GM12873 (cell line): ENCODE measurements at regions not wholly inside any gene's neighbourhood (a gene's known extent, or its start where the extent isn't known, plus 50 kb on each side); places are given as distances from the start of the nearest gene placed in this dataset.

Experiments used
- TF ChIP-seq, protein P1 (sequence below): IDR thresholded peaks from 2 replicates; pipeline ENCODE4 v1.5.1; 2012; ENCODE audit warnings: low read depth, mild to moderate bottlenecking, moderate library complexity, low read length, control low read depth; ENCODE audit not compliant: insufficient read depth; ENCODE audit errors: missing control alignments

DNA sequence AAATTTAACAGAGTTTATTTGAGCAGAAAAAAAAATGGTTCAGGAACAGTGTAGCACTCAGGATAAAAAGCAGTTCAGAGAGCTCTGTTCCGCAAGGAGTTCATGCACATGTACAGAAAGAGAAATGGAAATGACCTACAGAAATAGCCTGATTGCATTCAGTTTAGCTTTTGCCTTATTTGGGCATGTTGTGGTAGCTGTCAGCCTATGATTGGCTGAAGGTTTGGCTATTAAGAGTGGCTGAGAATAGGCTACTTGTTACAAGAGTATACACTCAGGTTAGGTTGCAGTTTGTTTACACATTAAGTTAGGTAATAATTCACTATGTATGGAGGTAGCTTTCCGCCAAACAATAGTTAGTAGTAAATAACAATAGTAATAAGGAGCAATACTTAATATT lies 511.0 kb upstream of the TMPRSS15 start:
- TF ChIP-seq, protein P1, sequence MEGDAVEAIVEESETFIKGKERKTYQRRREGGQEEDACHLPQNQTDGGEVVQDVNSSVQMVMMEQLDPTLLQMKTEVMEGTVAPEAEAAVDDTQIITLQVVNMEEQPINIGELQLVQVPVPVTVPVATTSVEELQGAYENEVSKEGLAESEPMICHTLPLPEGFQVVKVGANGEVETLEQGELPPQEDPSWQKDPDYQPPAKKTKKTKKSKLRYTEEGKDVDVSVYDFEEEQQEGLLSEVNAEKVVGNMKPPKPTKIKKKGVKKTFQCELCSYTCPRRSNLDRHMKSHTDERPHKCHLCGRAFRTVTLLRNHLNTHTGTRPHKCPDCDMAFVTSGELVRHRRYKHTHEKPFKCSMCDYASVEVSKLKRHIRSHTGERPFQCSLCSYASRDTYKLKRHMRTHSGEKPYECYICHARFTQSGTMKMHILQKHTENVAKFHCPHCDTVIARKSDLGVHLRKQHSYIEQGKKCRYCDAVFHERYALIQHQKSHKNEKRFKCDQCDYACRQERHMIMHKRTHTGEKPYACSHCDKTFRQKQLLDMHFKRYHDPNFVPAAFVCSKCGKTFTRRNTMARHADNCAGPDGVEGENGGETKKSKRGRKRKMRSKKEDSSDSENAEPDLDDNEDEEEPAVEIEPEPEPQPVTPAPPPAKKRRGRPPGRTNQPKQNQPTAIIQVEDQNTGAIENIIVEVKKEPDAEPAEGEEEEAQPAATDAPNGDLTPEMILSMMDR, result no peak

DNA sequence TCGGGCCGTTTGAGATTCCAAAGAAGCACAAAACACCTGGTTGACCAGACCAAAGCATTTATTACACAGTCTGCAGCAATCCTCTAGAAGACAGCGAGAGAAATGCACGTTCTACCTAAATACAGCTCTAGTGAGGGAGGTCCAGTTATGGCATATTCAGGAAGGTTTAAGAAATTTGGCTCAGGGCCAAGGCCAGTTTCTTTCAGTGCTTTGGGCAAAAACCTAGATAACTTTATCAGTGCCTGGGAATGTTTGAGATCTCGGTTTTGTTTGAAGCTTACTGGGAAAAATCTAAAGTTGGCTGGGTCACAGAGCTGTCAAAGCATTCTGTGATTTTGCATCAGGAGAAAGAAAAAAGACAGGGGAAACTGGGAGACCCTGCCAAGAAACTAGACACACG lies 514.0 kb upstream of the TMPRSS15 start:
- TF ChIP-seq, protein P1, result no peak

DNA sequence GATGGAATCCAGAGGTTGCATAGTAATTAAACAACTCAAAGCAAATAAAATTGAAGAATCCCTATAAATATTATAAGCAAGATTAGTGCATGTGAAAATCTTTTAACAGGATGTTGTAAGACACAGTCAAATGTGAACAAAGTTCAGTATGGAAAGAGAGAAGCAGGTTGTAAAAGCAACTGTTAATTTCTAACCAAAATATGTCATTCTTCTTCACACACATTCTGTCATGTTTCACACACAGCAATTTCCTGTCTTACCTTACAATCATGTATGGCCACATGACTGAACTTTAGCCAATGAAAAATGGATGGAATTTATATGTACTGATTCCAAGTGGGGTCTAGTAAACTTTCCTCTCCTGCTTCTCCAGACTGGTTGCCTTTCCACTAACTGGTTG lies 527.7 kb upstream of the TMPRSS15 start:
- TF ChIP-seq, protein P1, result no peak

DNA sequence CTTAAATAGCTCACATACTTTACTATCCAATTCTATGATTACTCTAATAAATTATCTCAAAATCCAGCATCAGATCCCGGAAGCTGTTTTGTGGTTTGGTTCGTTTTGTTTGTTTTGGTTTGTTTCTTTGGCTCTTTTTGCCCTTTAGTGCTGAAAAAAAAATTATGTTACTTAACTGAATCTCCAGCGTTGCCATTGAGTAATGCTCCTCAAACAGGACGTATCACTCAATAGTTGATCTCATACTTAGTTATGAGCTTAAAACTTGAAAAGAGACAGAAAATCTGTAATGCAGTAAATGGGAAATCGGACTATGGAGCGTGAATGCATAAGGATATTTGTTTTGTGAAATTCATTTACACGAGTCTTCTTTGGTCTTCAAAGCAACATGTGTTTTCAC lies 533.8 kb upstream of the TMPRSS15 start:
- TF ChIP-seq, protein P1, result no peak

DNA sequence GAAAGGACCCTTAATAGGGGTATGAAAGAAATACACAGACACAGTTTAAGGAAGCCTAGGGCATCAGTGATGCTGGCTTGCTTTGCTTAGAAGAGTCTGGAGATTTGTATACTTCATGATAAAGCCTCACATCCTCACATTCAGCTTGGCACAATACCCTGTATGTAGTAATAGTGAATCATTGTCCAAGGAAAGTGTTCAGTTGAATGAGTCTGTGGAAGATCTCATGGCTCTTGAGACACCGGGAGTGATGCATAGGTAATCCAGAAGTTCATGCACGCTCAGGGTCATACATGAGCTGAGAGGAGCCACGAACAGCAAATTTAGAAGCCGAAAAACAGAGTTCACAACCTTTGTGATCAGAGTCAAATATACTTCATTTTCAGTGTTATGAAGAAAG lies 537.2 kb upstream of the TMPRSS15 start:
- TF ChIP-seq, protein P1, result no peak

DNA sequence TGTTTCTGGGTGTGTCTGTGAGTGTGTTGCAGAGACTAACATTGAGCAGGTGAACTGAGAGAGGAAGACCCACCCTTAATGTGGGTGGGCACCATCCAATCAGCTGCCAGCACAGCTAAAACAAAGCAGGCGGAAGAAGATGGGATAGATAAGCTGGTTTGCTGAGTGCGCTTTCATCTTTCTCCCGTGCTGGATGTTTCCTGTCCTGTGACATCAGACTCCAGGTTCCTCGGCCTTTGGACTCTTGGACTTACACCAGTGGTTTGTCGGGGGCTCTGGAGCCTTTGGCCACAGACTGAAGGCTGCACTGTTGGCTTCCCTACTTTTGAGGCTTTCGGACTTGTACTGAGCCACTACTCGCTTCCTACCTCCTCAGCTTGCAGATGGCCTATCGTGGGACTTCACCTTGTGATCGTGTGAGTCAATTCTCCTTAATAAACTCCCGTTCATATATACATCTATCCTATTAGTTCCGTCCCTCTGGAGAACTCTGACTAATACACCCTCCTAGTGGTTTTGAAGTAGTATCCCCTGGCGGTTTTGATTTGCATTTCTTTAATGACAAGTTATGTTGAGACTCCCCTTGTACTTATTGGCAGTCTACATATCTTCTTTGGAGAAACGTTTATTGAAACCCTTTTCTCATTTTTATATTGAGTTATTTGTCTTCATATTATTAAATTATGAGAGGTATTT lies 546.6 kb upstream of the TMPRSS15 start:
- TF ChIP-seq, protein P1, result no peak

DNA sequence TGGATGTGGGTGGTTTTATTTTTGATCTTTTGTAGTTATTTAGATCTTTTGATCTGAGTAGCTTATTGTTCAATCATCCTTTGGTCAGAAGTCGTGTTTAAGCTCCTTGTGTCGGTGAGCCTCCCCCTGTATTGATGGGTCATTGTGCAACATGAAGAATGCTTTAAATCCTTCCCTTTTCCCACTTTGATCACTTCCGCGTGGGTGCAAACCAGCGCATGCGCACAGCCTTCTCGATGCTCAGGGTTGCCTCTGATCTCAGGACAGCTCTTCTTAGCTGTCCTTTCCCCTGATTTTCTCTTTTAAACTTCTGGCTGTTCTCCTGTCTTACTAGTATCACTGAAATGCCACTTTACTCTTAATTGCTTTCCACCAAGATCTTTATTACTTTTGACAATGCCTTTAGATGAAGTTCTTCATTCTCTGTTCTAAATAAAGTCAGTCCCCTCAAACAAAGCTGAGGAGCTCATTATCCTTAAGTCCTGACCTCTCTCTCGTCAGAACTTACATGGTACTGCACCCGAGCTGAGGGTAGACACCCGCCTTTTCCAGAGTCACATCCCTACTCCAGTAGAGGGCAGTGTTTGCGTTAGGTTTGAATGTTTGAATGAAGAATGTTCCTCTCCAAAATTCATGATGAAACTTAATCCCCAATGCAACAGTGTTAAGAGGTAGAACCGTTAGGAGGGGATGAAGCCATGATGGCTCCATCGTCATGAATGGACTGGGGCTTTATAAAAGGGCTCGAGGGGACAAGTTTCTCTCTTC lies 547.9 kb upstream of the TMPRSS15 start:
- TF ChIP-seq, protein P1, result peak; percentile 26
